Neutrophil (primary cell): ENCODE measurements at regions not wholly inside any gene's neighbourhood (a gene's known extent, or its start where the extent isn't known, plus 50 kb on each side); places are given as distances from the start of the nearest gene placed in this dataset.

Experiments
- H3K27ac ChIP-seq: fragments of 200-600 bp; sonication (generic); 2 replicates; pipeline ENCODE4 v1.5.1; 2016; ENCODE audit warnings: mild to moderate bottlenecking, moderate library complexity
- H3K27me3 ChIP-seq: fragments of 200-600 bp; sonication (generic); 2 replicates; pipeline ENCODE4 v1.6.0; 2016; ENCODE audit warnings: mild to moderate bottlenecking
- H3K36me3 ChIP-seq: fragments of 200-600 bp; sonication (generic); 2 replicates; pipeline ENCODE4 v1.5.1; 2017
- H3K4me1 ChIP-seq, 2 experiments: fragments of 200-600 bp in 1 of 2; sonication (generic) in 1 of 2; 1 replicate in 1 of 2; 2 replicates in 1 of 2; pipeline versions ENCODE4 v1.5.1 to v1.6.1; 2013 to 2016; ENCODE audit warnings: low read depth in 1 of 2, low read length in 1 of 2, mild to moderate bottlenecking in 1 of 2, moderate library complexity in 1 of 2; ENCODE audit not compliant: control insufficient read depth in 1 of 2, insufficient read depth in 1 of 2
- H3K4me3 ChIP-seq, 2 experiments: fragments of 200-600 bp in 1 of 2; sonication (generic) in 1 of 2; 1 replicate in 1 of 2; 2 replicates in 1 of 2; pipeline ENCODE4 v1.5.1; 2013 to 2016; ENCODE audit warnings: low read depth in 1 of 2, low read length in 1 of 2, mild to moderate bottlenecking in 1 of 2, moderate library complexity in 1 of 2
- H3K9me3 ChIP-seq: fragments of 200-600 bp; sonication (generic); 2 replicates; pipeline ENCODE4 v1.5.1; 2016
- TF ChIP-seq, protein P1 (sequence below): fragments of 200-600 bp; sonication (generic); IDR thresholded peaks from 2 replicates; pipeline ENCODE4 v1.5.1; 2016; ENCODE audit warnings: antibody characterized with exemption

DNA sequence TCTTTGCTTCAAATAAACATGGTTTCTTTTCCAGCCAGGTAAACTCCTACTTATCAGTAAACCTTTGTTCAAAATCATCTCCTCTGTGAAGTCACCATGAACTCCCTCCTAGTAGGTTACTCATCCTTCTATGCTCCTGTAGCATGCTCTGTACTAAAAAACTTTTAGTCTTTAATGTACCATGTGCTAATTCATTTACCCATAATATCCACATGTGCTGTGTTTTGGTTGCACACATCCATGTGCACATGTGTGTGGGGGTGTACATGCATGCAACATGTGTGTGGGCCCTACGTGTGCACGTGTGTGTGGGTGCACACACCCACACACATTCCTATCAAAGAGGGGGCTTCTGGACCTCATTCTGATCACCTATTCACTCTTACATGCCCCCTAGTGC lies 259.9 kb upstream of the SP4 start:
- no peaks in the 10 kb centered on the region for H3K9me3 ChIP-seq
- no peak overlapping the region for H3K4me3 ChIP-seq
- no peaks in the 10 kb centered on the region for H3K36me3 ChIP-seq
- TF ChIP-seq, protein P1, sequence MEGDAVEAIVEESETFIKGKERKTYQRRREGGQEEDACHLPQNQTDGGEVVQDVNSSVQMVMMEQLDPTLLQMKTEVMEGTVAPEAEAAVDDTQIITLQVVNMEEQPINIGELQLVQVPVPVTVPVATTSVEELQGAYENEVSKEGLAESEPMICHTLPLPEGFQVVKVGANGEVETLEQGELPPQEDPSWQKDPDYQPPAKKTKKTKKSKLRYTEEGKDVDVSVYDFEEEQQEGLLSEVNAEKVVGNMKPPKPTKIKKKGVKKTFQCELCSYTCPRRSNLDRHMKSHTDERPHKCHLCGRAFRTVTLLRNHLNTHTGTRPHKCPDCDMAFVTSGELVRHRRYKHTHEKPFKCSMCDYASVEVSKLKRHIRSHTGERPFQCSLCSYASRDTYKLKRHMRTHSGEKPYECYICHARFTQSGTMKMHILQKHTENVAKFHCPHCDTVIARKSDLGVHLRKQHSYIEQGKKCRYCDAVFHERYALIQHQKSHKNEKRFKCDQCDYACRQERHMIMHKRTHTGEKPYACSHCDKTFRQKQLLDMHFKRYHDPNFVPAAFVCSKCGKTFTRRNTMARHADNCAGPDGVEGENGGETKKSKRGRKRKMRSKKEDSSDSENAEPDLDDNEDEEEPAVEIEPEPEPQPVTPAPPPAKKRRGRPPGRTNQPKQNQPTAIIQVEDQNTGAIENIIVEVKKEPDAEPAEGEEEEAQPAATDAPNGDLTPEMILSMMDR: no peak
- peaks cover 31% of the 10 kb centered on the region for H3K27me3 ChIP-seq
- no peak overlapping the region for H3K27ac ChIP-seq
- H3K4me1 ChIP-seq: no peaks in the 10 kb centered on the region

DNA sequence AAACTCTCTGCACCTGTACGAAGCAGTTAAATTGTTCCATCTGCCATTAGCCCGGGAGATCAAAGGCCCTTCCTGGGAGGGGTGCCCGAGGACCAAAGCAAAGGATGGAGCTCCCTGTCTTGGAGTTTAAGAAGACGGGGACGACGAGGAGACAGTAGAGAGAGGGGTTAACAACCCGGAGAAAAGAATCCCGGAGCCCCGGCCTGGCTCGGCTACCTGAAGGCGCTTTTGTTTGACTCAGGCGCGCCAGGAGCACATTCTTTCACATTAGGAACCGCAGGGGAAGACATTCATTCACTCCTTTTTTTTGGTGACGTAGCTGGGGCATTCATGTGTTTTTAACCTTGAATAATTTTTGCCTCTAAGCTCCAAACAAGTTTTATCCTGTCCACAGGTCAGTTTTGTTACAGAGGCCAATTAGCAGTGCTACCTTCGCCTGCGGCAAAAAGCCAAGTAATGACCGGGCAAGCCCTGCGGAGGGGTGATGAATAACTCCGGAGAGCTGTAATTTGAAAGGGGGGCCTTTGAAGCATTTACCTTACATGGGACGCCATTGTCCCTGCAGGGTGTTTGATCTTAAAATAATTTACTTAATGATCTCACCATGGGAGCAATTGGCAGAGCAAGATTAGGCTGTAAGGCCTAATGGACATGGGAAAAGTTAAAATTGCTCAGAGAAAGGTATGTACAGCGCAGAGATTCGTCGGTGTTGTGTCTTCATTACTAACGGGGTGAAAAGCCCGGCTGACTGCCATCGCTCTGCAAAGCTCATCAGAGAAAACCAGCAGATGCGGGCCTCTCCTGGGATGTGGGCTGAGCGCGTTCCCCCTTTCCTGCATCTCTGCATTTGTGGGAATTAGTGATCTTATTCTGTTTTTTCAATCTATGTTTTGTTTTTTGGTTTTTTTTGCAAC lies 258.0 kb upstream of the SP4 start:
- TF ChIP-seq, protein P1: no peak
- no peaks in the 10 kb centered on the region for H3K4me1 ChIP-seq
- H3K27me3 ChIP-seq: peaks cover 31% of the 10 kb centered on the region
- no peaks in the 10 kb centered on the region for H3K9me3 ChIP-seq
- H3K36me3 ChIP-seq: no peaks in the 10 kb centered on the region
- no peak overlapping the region for H3K27ac ChIP-seq
- H3K4me3 ChIP-seq: no peak overlapping the region

DNA sequence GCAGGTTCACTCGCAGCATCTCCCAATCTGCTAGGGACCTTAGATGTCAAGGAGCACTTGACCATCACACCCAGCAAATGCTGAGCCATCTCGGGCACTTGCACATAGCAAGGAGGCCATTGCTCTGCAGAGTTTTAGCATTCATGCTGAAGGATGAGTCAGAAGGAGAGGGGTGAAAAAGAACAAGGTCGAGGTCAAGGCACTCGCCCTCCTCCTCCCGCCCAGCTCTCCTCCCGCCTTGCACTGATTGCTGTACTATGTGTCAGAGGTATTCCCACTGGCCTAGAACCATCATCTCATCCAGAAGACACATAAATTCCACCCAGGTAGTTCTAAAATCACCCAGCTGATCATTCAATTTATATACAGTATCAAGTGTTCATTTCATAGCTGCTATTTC lies 255.1 kb upstream of the SP4 start:
- Histone ChIP-seq H3K4me3 (no peak overlapping the region), H3K9me3 (no peaks in the 10 kb centered on the region), H3K27me3 (peaks cover 31% of the 10 kb centered on the region), H3K36me3 (no peaks in the 10 kb centered on the region), H3K27ac (no peak overlapping the region), H3K4me1 (no peaks in the 10 kb centered on the region)
- TF ChIP-seq, protein P1: no peak

- H3K27me3 ChIP-seq: peaks cover 25% of the 10 kb centered on the region
- no peaks in the 10 kb centered on the region for H3K4me1 ChIP-seq
- H3K27ac ChIP-seq: no peak overlapping the region
- TF ChIP-seq, protein P1: no peak
- no peak overlapping the region for H3K4me3 ChIP-seq
- H3K36me3 ChIP-seq: no peaks in the 10 kb centered on the region
- H3K9me3 ChIP-seq: no peaks in the 10 kb centered on the region
Observed at GRCh38 chr7:21173436-21173835, 254.4 kb upstream of the SP4 start.

- TF ChIP-seq, protein P1: no peak
- no peak overlapping the region for H3K27ac ChIP-seq
- H3K4me1 ChIP-seq: no peaks in the 10 kb centered on the region
- no peaks in the 10 kb centered on the region for H3K9me3 ChIP-seq
- H3K4me3 ChIP-seq: no peak overlapping the region
- no peaks in the 10 kb centered on the region for H3K36me3 ChIP-seq
- peaks cover 2% of the 10 kb centered on the region for H3K27me3 ChIP-seq
Observed at GRCh38 chr7:21175714-21176113, 252.2 kb upstream of the SP4 start.
